ENCODE measurements at regions not wholly inside any gene's neighbourhood (a gene's known extent, or its start where the extent isn't known, plus 50 kb on each side); places are given as distances from the start of the nearest gene placed in this dataset.

GRCh38 chr7:45359776-45360175, 202.2 kb downstream of the RAMP3 start:
- Mint-ChIP-seq H3K9me3 (ENCODE audit: low read depth) (peaks cover 10% of the 10 kb centered on the region), H3K27ac (ENCODE audit: unreplicated experiment) (no peak overlapping the region), H3K4me1 (ENCODE audit: low read depth) (no peaks in the 10 kb centered on the region), H3K36me3 (ENCODE audit: low read depth) (no peaks in the 10 kb centered on the region), H3K4me3 (ENCODE audit: unreplicated experiment) (no peak overlapping the region), H3K27me3 (ENCODE audit: low read depth) (peaks cover 16% of the 10 kb centered on the region)
- DNase-seq (ENCODE audit: low spot score) = no peak
- no peak for TF ChIP-seq CTCF (IDR thresholded peaks at IDR 0.05)

GRCh38 chr7:45363669-45364068, 206.1 kb downstream of the RAMP3 start:
- no peaks in the 10 kb centered on the region for H3K36me3 Mint-ChIP-seq (ENCODE audit: low read depth)
- H3K27me3 Mint-ChIP-seq (ENCODE audit: low read depth) = peaks cover 12% of the 10 kb centered on the region
- no peak overlapping the region for H3K27ac Mint-ChIP-seq (ENCODE audit: unreplicated experiment)
- H3K4me1 Mint-ChIP-seq (ENCODE audit: low read depth) = no peaks in the 10 kb centered on the region
- H3K9me3 Mint-ChIP-seq (ENCODE audit: low read depth) = peaks cover 8% of the 10 kb centered on the region
- H3K4me3 Mint-ChIP-seq (ENCODE audit: unreplicated experiment) = no peak overlapping the region
- DNase-seq (ENCODE audit: low spot score) = no peak
- no peak for TF ChIP-seq CTCF (IDR thresholded peaks at IDR 0.05)

GRCh38 chr7:45365341-45365740, 207.8 kb downstream of the RAMP3 start:
- H3K9me3 Mint-ChIP-seq (ENCODE audit: low read depth) = peaks cover 13% of the 10 kb centered on the region
- DNase-seq (ENCODE audit: low spot score) = no peak
- no peak overlapping the region for H3K27ac Mint-ChIP-seq (ENCODE audit: unreplicated experiment)

GRCh38 chr7:45366475-45366874, 207.7 kb upstream of the ADCY1 start:
- no peak for DNase-seq (ENCODE audit: low spot score)
- no peak for TF ChIP-seq CTCF (IDR thresholded peaks at IDR 0.05)
- Mint-ChIP-seq H3K27me3 (ENCODE audit: low read depth) (peaks cover 19% of the 10 kb centered on the region), H3K4me3 (ENCODE audit: unreplicated experiment) (no peak overlapping the region), H3K4me1 (ENCODE audit: low read depth) (no peaks in the 10 kb centered on the region), H3K27ac (ENCODE audit: unreplicated experiment) (no peak overlapping the region), H3K9me3 (ENCODE audit: low read depth) (peaks cover 16% of the 10 kb centered on the region), H3K36me3 (ENCODE audit: low read depth) (no peaks in the 10 kb centered on the region)

More at GRCh38 chr7:45365341-45365740, 207.8 kb downstream of the RAMP3 start:
- Mint-ChIP-seq H3K27me3 (ENCODE audit: low read depth) (peaks cover 16% of the 10 kb centered on the region), H3K36me3 (ENCODE audit: low read depth) (no peaks in the 10 kb centered on the region), H3K4me3 (ENCODE audit: unreplicated experiment) (no peak overlapping the region), H3K4me1 (ENCODE audit: low read depth) (no peaks in the 10 kb centered on the region)
- no peak for TF ChIP-seq CTCF (IDR thresholded peaks at IDR 0.05)

- Mint-ChIP-seq H3K4me3 (ENCODE audit: unreplicated experiment) (no peak overlapping the region), H3K36me3 (ENCODE audit: low read depth) (no peaks in the 10 kb centered on the region), H3K27me3 (ENCODE audit: low read depth) (peaks cover 16% of the 10 kb centered on the region), H3K4me1 (ENCODE audit: low read depth) (no peaks in the 10 kb centered on the region), H3K9me3 (ENCODE audit: low read depth) (peaks cover 16% of the 10 kb centered on the region), H3K27ac (ENCODE audit: unreplicated experiment) (no peak overlapping the region)
- DNase-seq (ENCODE audit: low spot score) = no peak
- TF ChIP-seq CTCF (IDR thresholded peaks at IDR 0.05) = no peak
These were observed 207.1 kb upstream of the ADCY1 start for GRCh38 chr7:45367026-45367425.

All from chondrocyte (in vitro differentiated cells).